HepG2 (cell line): ENCODE measurements at regions not wholly inside any gene's neighbourhood (a gene's known extent, or its start where the extent isn't known, plus 50 kb on each side); places are given as distances from the start of the nearest gene placed in this dataset.

Experiments
- ARNT2 ChIP-seq: sonication (generic); formaldehyde crosslinking; IDR thresholded peaks from 2 replicates; pipeline ENCODE4 v1.8.0; 2022; ENCODE audit warnings: mild to moderate bottlenecking, low read depth, missing genetic modification reagents, moderate library complexity
- CBFB ChIP-seq: sonication (generic); formaldehyde crosslinking; IDR thresholded peaks from 2 replicates; pipeline ENCODE4 v1.4.0; 2020; ENCODE audit warnings: missing genetic modification reagents
- ETV6 ChIP-seq: sonication (generic); formaldehyde crosslinking; conservative IDR thresholded peaks from 2 replicates; pipeline ENCODE4 v1.4.0; 2020; ENCODE audit warnings: missing genetic modification reagents
- GATAD1 ChIP-seq: IDR thresholded peaks from 2 replicates; pipeline ENCODE4 v1.6.1; 2016; ENCODE audit warnings: missing genetic modification reagents, missing compliant biosample characterization
- IKZF1 ChIP-seq: fragments of 450-650 bp; IDR thresholded peaks from 2 replicates; pipeline ENCODE4 v1.7.1; 2016
- KDM3A ChIP-seq: IDR thresholded peaks from 2 replicates; pipeline ENCODE4 v1.6.1; 2018; ENCODE audit warnings: low read depth, missing compliant biosample characterization
- KDM6A ChIP-seq: IDR thresholded peaks from 2 replicates; pipeline ENCODE4 v1.6.1; 2016; ENCODE audit warnings: low read depth
- NAIF1 ChIP-seq: sonication (generic); formaldehyde crosslinking; IDR thresholded peaks from 2 replicates; pipeline ENCODE4 v1.5.0; 2020; ENCODE audit warnings: mild to moderate bottlenecking, missing genetic modification reagents, borderline replicate concordance
- NFKBIZ ChIP-seq: IDR thresholded peaks from 2 replicates; pipeline ENCODE4 v1.6.1; 2018; ENCODE audit warnings: missing genetic modification reagents, missing compliant biosample characterization
- NPAS2 ChIP-seq: sonication (generic); formaldehyde crosslinking; IDR thresholded peaks from 2 replicates; pipeline ENCODE4 v1.8.0; 2022; ENCODE audit warnings: mild to moderate bottlenecking, missing genetic modification reagents, borderline replicate concordance
- NRL ChIP-seq: sonication (generic); formaldehyde crosslinking; IDR thresholded peaks from 2 replicates; pipeline ENCODE4 v1.5.0; 2020; ENCODE audit warnings: missing genetic modification reagents, mild to moderate bottlenecking, moderate library complexity, borderline replicate concordance
- PTBP1 ChIP-seq: fragments of 200-400 bp; formaldehyde crosslinking; IDR thresholded peaks from 2 replicates; pipeline ENCODE4 v1.6.1; 2018; ENCODE audit warnings: low read length, low read depth; ENCODE audit not compliant: poor library complexity, severe bottlenecking
- RARA ChIP-seq: IDR thresholded peaks from 2 replicates; pipeline ENCODE4 v1.6.1; 2016; ENCODE audit warnings: missing genetic modification reagents, missing compliant biosample characterization
- RBAK ChIP-seq: sonication (generic); formaldehyde crosslinking; IDR thresholded peaks from 2 replicates; pipeline ENCODE4 v1.5.1; 2020; ENCODE audit warnings: mild to moderate bottlenecking, missing genetic modification reagents
- SALL1 ChIP-seq: sonication (generic); formaldehyde crosslinking; IDR thresholded peaks from 2 replicates; pipeline ENCODE4 v1.8.0; 2022; ENCODE audit warnings: mild to moderate bottlenecking, missing genetic modification reagents
- SSRP1 ChIP-seq: IDR thresholded peaks from 2 replicates; pipeline ENCODE4 v1.6.1; 2016; ENCODE audit warnings: control low read depth
- TCF7L2 ChIP-seq: IDR thresholded peaks from 2 replicates; pipeline ENCODE4 v1.6.1; 2011; ENCODE audit warnings: mild to moderate bottlenecking, low read depth, low read length, moderate library complexity
- ZNF230 ChIP-seq: sonication (generic); formaldehyde crosslinking; IDR thresholded peaks from 2 replicates; pipeline ENCODE4 v1.4.0; 2020; ENCODE audit warnings: mild to moderate bottlenecking, missing genetic modification reagents
- ZNF296 ChIP-seq: sonication (generic); formaldehyde crosslinking; conservative IDR thresholded peaks from 2 replicates; pipeline ENCODE4 v1.5.0; 2020; ENCODE audit warnings: mild to moderate bottlenecking, missing genetic modification reagents
- ZNF317 ChIP-seq: sonication (generic); formaldehyde crosslinking; IDR thresholded peaks from 2 replicates; pipeline ENCODE4 v1.5.0; 2020; ENCODE audit warnings: mild to moderate bottlenecking, missing genetic modification reagents
- ZNF333 ChIP-seq: sonication (generic); formaldehyde crosslinking; IDR thresholded peaks from 2 replicates; pipeline ENCODE4 v1.4.0; 2020; ENCODE audit warnings: mild to moderate bottlenecking, missing genetic modification reagents, borderline replicate concordance
- ZNF550 ChIP-seq: sonication (generic); formaldehyde crosslinking; IDR thresholded peaks from 2 replicates; pipeline ENCODE4 v1.4.0; 2020; ENCODE audit warnings: mild to moderate bottlenecking, missing genetic modification reagents, borderline replicate concordance
- ZNF562 ChIP-seq: sonication (generic); formaldehyde crosslinking; IDR thresholded peaks from 2 replicates; pipeline ENCODE4 v1.8.0; 2022; ENCODE audit warnings: missing genetic modification reagents, borderline replicate concordance
- ZNF674 ChIP-seq: sonication (generic); formaldehyde crosslinking; IDR thresholded peaks from 2 replicates; pipeline ENCODE4 v1.5.0; 2020; ENCODE audit warnings: low read depth, mild to moderate bottlenecking, missing genetic modification reagents
- ZNF839 ChIP-seq: sonication (generic); formaldehyde crosslinking; IDR thresholded peaks from 2 replicates; pipeline ENCODE4 v1.4.0; 2020; ENCODE audit warnings: missing genetic modification reagents, mild to moderate bottlenecking, borderline replicate concordance
- ZNF891 ChIP-seq: sonication (generic); formaldehyde crosslinking; IDR thresholded peaks from 2 replicates; pipeline ENCODE4 v1.5.0; 2020; ENCODE audit warnings: mild to moderate bottlenecking, missing genetic modification reagents
- TF ChIP-seq, protein P1 (sequence below): sonication (generic); formaldehyde crosslinking; IDR thresholded peaks from 2 replicates; pipeline ENCODE4 v1.5.0; 2020; ENCODE audit warnings: mild to moderate bottlenecking, missing genetic modification reagents, moderate library complexity
- TF ChIP-seq, protein P2 (sequence below), 2 experiments: fragments of 450-650 bp in 1 of 2; sonication (generic) in 1 of 2; formaldehyde crosslinking; IDR thresholded peaks; 2 replicates each; pipeline versions ENCODE4 v1.5.0 to v1.8.0; 2020 to 2022; ENCODE audit warnings: mild to moderate bottlenecking in 1 of 2, missing genetic modification reagents in 1 of 2
- TF ChIP-seq, protein P3 (sequence below): sonication (generic); formaldehyde crosslinking; IDR thresholded peaks from 2 replicates; pipeline ENCODE4 v1.9.0; 2022; ENCODE audit warnings: low read depth, missing genetic modification reagents

DNA sequence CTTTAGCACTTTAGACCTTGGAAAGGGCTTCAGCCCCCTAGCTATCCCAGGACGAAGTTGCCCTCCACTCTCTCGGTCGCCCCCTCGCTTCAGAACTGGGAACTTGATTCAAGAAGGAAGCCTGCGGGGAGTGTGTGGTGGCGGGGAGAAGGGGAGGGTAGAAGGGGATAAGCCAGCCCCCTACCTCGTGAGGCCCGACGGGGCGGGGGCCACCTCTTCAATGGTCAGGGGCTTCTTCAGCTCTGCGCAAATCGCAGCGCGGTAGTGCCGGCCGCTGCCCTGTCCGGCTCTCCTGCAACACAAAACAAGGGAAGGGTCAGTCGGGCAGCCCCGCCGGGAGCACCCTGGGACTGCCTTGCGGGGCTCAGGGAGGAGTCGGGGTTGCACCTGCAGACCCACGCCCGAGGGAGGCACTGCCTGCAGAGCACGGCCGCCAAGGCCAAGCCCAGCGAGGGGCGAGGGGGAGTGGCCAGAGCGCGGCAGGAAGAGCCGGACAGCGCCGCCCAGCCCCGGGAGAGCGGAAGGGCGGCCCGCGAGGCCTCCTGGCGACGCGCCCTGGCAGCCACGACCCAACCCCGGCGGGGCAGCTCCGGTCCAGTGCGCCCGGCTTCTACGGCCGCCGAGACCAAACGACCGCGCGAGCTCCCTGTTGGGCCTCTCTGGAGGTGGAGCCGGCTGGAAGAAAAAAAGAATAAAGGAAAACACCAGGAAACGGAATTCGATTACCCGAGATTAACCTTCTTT lies 56.2 kb upstream of the RASAL2 start (continued):
- TF ChIP-seq, protein P1, sequence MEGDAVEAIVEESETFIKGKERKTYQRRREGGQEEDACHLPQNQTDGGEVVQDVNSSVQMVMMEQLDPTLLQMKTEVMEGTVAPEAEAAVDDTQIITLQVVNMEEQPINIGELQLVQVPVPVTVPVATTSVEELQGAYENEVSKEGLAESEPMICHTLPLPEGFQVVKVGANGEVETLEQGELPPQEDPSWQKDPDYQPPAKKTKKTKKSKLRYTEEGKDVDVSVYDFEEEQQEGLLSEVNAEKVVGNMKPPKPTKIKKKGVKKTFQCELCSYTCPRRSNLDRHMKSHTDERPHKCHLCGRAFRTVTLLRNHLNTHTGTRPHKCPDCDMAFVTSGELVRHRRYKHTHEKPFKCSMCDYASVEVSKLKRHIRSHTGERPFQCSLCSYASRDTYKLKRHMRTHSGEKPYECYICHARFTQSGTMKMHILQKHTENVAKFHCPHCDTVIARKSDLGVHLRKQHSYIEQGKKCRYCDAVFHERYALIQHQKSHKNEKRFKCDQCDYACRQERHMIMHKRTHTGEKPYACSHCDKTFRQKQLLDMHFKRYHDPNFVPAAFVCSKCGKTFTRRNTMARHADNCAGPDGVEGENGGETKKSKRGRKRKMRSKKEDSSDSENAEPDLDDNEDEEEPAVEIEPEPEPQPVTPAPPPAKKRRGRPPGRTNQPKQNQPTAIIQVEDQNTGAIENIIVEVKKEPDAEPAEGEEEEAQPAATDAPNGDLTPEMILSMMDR (CRISPR knock-in tag): peak; percentile 84
- no peak; the same call in 1 of the 2 replicates for TF ChIP-seq ZNF839 (CRISPR knock-in tag)
- TF ChIP-seq ZNF550 (CRISPR knock-in tag): no peak
- TF ChIP-seq PTBP1: no peak
- no peak for TF ChIP-seq RBAK (CRISPR knock-in tag)
- peak; percentile 68 for TF ChIP-seq CBFB (CRISPR knock-in tag)
- TF ChIP-seq, protein P2, sequence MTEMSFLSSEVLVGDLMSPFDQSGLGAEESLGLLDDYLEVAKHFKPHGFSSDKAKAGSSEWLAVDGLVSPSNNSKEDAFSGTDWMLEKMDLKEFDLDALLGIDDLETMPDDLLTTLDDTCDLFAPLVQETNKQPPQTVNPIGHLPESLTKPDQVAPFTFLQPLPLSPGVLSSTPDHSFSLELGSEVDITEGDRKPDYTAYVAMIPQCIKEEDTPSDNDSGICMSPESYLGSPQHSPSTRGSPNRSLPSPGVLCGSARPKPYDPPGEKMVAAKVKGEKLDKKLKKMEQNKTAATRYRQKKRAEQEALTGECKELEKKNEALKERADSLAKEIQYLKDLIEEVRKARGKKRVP (CRISPR knock-in tag; IDR thresholded peaks at IDR 0.05): peak in 1 of 2 experiments; percentile 37; a peak in 1 of 4 replicates
- no peak for TF ChIP-seq ZNF562 (CRISPR knock-in tag)
- TF ChIP-seq ZNF230: no peak; the same call in 1 of the 2 replicates
- 0 out of 2 replicates have a peak, but pooled peaks have one; percentile 17 for TF ChIP-seq KDM6A (CRISPR knock-in tag)
- TF ChIP-seq ARNT2 (CRISPR knock-in tag): peak; percentile 77
- peak; percentile 64; the same call in 1 of the 2 replicates for TF ChIP-seq ZNF317 (CRISPR knock-in tag)
- TF ChIP-seq NFKBIZ: no peak
- TF ChIP-seq ETV6 (CRISPR knock-in tag): no peak
- no peak for TF ChIP-seq ZNF674
- no peak for TF ChIP-seq NPAS2 (CRISPR knock-in tag)
- TF ChIP-seq ZNF296 (CRISPR knock-in tag): no peak
- TF ChIP-seq SSRP1: no peak
- TF ChIP-seq ZNF891 (CRISPR knock-in tag): peak; percentile 87
- TF ChIP-seq RARA (CRISPR knock-in tag): no peak; the same call in 1 of the 2 replicates
- TF ChIP-seq GATAD1 (CRISPR knock-in tag): no peak; the same call in 1 of the 2 replicates
- peak; percentile 77 for TF ChIP-seq NRL (CRISPR knock-in tag)
- TF ChIP-seq ZNF333 (CRISPR knock-in tag): no peak
- TF ChIP-seq TCF7L2: no peak
- TF ChIP-seq KDM3A (CRISPR knock-in tag): 0 out of 2 replicates have a peak, but pooled peaks have one; percentile 61
- no peak for TF ChIP-seq NAIF1
- TF ChIP-seq IKZF1: no peak
- TF ChIP-seq SALL1 (CRISPR knock-in tag): peak; percentile 90
- TF ChIP-seq, protein P3, sequence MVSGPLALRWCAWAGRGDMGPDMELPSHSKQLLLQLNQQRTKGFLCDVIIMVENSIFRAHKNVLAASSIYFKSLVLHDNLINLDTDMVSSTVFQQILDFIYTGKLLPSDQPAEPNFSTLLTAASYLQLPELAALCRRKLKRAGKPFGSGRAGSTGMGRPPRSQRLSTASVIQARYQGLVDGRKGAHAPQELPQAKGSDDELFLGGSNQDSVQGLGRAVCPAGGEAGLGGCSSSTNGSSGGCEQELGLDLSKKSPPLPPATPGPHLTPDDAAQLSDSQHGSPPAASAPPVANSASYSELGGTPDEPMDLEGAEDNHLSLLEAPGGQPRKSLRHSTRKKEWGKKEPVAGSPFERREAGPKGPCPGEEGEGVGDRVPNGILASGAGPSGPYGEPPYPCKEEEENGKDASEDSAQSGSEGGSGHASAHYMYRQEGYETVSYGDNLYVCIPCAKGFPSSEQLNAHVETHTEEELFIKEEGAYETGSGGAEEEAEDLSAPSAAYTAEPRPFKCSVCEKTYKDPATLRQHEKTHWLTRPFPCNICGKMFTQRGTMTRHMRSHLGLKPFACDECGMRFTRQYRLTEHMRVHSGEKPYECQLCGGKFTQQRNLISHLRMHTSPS: no peak; the same call in 1 of the 2 replicates
